GM19328 (cell line): ENCODE measurements at regions not wholly inside any gene's neighbourhood (a gene's known extent, or its start where the extent isn't known, plus 50 kb on each side); places are given as distances from the start of the nearest gene placed in this dataset.
"Not testable (repeated sequence)": the region's sequence is repeated elsewhere in the genome, so short reads cannot be mapped to it uniquely, and the experiment has no call there.

Experiments used
- ATAC-seq: cut with Tn5 transposase; IDR thresholded peaks from one replicate; pipeline ENCODE4 v1.9.1; 2021; ENCODE audit warnings: mild to moderate bottlenecking, moderate library complexity; ENCODE audit not compliant: unreplicated experiment

DNA sequence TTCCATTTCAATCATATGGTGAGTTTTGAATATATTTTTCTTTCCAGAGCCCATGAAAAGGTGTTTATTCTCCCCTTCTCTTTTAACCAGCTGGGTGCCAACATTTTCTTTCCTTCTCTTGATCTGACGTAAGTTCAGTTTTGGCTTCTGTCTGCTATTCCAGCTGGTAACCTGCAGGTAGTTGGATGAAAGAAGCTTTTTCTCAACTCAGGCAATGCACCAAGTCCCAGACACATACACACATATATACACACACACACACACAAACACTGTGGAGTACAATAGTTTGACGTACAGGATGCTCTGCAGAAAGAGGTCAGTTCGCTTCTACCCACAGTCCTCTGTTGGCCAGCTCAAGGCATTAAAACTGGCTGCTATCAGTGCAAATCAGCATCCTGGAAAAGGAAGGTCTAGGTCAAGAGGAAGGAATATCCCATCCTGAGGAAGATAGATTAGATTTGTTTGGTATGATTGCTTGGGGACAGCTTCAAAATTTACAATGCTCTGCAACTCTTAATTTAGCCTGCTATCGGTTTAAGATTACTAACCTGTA lies 214.3 kb upstream of the SEMA6A start:
- ATAC-seq, result no peak

- ATAC-seq, result no peak
These were observed 212.9 kb upstream of the SEMA6A start for GRCh38 chr5:116787570-116787969.

DNA sequence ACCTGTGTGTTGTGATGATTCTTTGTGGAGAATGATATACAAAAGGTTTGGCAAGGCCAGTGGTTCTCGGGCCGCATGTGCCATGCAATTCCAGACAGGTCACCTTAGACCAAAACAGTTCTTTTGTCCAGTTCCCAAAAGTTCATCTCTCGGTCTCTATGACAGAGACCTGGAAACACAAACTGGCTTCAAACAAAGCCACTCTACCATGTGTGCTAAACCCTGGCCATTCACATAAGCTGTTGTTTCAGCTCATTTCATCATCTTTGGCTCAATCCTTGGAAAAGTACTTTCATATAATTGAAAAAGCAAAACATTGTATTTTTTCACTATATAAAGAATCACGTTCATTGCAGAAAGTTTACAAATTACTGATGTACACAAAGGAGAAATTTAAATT lies 210.5 kb upstream of the SEMA6A start:
- ATAC-seq, result no peak

DNA sequence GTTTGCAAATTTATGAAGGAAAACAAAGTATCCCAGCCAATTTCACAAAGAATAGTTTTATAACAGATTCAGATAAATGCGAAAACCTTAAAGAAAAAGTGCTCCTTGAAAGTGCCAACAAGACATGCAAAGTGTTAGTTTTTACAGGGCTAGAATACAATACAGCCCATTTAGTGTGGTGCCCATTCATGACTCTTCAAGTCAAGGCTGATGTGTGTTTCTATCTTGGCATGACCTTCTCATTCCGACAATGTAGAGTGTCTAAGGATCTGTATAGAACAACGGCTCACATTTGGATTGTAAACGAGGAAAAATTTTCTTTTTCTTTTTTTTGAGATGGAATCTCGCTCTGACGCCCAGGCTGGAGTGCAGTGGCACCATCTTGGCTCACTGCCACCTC lies 205.2 kb upstream of the SEMA6A start:
- ATAC-seq, result no peak

GRCh38 chr5:116778651-116779280 lies 204.1 kb upstream of the SEMA6A start:
- ATAC-seq, result no peak

- peak; percentile 55 for ATAC-seq
These were observed 203.4 kb upstream of the SEMA6A start for GRCh38 chr5:116778032-116778431.

DNA sequence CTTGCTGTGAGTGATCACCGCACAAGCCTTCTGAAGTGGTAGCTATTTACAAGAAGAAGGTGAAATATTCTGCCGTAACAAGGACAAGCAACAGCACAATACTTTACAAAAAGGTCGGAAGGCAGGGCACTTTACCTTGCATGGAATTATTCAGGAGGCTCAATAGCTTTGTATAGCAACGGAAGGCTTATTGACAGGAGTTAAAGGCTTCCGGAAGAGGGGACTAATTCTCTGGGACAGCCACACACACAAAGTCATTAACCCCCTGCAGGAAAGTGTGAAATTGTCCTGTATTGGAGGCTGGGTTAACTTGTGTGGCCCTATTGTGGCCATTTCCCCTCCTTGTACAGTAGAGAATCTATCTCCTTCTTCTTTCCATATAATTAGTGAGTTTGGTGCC lies 199.3 kb upstream of the SEMA6A start:
- no peak for ATAC-seq

DNA sequence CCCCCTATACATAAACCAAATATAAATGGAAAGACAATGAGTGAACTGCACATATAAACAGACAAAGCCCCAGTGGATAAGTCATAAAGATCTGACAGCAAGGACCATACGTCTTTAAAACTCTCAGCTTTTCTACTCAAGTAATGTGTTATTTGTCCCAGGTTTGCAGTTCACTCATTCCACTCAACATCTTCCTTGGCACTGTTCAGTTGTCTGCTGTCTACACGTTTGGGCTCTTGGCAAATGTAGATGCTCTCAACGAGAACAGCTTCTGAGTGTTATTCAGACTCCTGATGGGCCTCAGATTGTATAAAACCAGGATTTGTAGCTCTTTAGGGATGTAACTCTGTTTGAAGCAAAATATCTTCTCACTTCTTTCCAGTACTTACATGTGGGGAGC lies 198.2 kb upstream of the SEMA6A start:
- no peak for ATAC-seq

GRCh38 chr5:116772152-116772501 lies 197.5 kb upstream of the SEMA6A start:
- ATAC-seq, result no peak

GRCh38 chr5:116771466-116772151 lies 197.0 kb upstream of the SEMA6A start:
- no peak for ATAC-seq

- not testable (repeated sequence) for ATAC-seq
These were observed 195.3 kb upstream of the SEMA6A start for GRCh38 chr5:116769953-116770352.

- ATAC-seq, result no peak
These were observed 194.8 kb upstream of the SEMA6A start for GRCh38 chr5:116769470-116769869.

GRCh38 chr5:116766470-116766947 lies 191.9 kb upstream of the SEMA6A start:
- no peak for ATAC-seq

GRCh38 chr5:116765441-116765840 lies 190.8 kb upstream of the SEMA6A start:
- no peak for ATAC-seq

- ATAC-seq, result no peak
These were observed 190.3 kb upstream of the SEMA6A start for GRCh38 chr5:116764941-116765340.

- ATAC-seq, result peak; percentile 51
These were observed 189.6 kb upstream of the SEMA6A start for GRCh38 chr5:116763987-116764866.

GRCh38 chr5:116759860-116760640 lies 185.4 kb upstream of the SEMA6A start:
- ATAC-seq, result no peak

GRCh38 chr5:116757326-116757725 lies 182.7 kb upstream of the SEMA6A start:
- no peak for ATAC-seq

- ATAC-seq, result no peak
These were observed 181.9 kb upstream of the SEMA6A start for GRCh38 chr5:116756531-116756930.

GRCh38 chr5:116754556-116754955 lies 179.9 kb upstream of the SEMA6A start:
- ATAC-seq, result no peak

DNA sequence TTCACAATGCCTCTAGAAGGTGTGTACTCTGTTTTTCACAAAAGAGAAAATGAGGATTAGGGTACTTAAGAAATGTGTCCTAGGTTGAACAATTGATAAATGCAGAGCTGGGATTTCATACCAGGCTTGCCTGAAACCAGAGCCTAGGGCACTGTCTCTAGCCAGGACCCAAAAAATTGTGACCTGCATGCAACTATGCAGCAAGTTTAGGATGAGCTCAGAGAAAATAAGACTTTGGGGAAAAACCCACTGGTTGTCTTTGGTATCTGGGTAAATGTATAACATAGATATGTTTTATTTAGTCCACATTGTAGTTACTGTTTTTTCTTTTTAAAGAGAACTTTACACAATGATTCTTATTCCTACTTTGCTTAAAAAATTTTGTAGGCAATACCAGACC lies 177.1 kb upstream of the SEMA6A start:
- ATAC-seq, result no peak
